GM21447 (cell line): ENCODE measurements at regions not wholly inside any gene's neighbourhood (a gene's known extent, or its start where the extent isn't known, plus 50 kb on each side); places are given as distances from the start of the nearest gene placed in this dataset.
"Not testable (repeated sequence)": the region's sequence is repeated elsewhere in the genome, so short reads cannot be mapped to it uniquely, and the experiment has no call there.

Experiments
- ATAC-seq: cut with Tn5 transposase; IDR thresholded peaks from one replicate; pipeline ENCODE4 v1.9.1; 2021; ENCODE audit not compliant: unreplicated experiment

DNA sequence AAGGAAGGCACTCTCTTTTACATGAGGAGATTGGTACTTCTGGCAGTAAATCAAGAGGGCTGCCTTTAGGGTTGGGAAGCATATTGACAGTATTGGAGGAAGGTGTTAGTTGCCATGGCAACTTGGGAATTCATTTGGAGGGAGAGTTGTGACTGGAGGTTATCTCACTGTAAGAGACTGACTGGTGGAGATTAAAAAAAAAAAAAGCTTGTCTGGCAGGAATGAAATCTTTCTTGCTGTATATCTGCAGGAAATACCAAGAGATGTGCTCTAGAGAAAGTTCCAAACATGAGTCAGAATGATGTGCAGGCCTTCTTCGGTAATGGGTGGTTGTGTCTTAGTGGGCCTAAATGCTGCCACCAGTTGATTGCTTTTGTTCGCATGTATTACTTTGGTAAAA lies 59.8 kb upstream of the FAM72C start:
- ATAC-seq: not testable (repeated sequence)

DNA sequence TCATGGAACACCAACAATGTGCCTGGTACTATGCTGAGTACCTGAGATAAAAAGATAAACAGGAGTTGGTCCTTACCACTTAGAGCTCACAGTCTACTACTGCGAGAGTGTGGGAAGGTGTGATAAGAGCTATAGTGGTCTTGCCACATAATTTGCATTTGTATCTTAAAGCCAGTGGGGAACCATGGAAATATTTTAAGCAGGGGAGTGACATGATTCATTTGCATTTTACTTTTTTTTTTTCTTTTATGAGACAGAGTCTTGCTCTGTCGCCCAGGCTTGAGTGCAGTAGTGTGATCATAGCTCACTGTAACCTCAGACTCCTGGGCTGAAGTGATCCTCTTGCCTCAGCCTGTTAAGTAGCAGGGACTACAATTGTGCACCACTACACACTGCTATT lies 54.2 kb upstream of the FAM72C start:
- peak; percentile 79 for ATAC-seq

DNA sequence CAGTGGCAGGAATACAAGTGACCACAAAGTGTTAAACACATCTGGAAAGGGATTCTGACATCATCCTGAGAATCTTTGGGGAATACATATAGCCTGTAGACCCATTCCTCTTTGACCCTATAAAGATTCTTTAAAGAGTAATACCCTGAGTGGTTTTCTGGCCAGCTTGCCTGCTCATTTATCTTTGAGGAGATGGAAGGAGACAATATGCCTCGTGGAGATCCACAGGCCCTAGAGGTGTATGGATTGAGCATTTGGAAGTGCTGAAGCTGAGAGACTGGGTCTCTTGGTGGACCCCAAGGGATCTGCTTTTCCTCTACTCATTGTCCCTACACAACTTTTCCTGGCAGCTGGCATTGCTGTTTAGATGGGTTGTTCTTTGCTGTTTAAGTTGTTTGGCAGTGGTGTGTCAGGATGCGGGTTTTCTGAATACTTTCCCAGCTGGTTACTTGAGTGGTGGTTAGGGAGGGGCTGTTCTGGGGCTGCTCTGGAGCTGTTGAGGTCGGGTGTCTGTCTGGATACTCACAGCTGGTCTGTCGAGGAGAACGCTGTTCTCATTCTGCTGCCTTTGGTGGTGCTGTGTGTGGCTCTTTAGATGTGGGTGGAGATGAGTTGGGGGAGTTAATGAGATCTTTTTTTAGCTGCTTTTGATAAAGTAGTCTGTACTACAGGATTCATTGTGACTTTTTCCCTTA lies 50.1 kb upstream of the FAM72C start:
- ATAC-seq: not testable (repeated sequence)
